MM.1S (cell line): ENCODE measurements at regions not wholly inside any gene's neighbourhood (a gene's known extent, or its start where the extent isn't known, plus 50 kb on each side); places are given as distances from the start of the nearest gene placed in this dataset.

Experiments used
- EZH2 ChIP-seq: fragments of 300-600 bp; sonication (generic); optimal IDR thresholded peaks from 2 replicates; pipeline ENCODE3; 2017; ENCODE audit warnings: low read depth, mild to moderate bottlenecking, antibody characterized with exemption, low read length, mixed read lengths
- EZH2phosphoT487 ChIP-seq: fragments of 300-600 bp; sonication (generic); IDR thresholded peaks from 2 replicates; pipeline ENCODE4 v1.6.1; 2018; ENCODE audit warnings: antibody characterized with exemption, low read length
- TF ChIP-seq, protein P1 (sequence below): fragments of 300-600 bp; sonication (generic); IDR thresholded peaks from 2 replicates; pipeline ENCODE4 v1.5.1; 2016; ENCODE audit warnings: antibody characterized with exemption, low read length, mixed read lengths

DNA sequence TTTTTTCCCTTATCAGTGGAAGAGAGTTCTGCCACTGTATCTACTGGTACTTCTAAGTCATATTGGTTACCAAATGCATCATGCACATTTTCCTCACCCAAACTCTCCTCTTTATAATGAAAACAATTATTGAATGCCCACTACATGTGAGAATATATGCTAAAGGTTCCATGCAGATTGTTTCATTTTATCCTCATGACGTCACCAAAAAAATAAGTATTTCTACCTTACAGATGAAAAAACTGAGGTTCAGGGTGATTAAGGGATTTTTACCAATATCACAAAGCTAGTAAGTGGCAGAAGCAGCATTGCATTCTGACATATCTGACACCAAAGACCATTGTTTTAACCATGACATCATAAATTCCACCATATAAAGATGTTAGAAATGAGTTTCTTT, 51.9 kb upstream of the ZEB2 start:
- TF ChIP-seq, protein P1, sequence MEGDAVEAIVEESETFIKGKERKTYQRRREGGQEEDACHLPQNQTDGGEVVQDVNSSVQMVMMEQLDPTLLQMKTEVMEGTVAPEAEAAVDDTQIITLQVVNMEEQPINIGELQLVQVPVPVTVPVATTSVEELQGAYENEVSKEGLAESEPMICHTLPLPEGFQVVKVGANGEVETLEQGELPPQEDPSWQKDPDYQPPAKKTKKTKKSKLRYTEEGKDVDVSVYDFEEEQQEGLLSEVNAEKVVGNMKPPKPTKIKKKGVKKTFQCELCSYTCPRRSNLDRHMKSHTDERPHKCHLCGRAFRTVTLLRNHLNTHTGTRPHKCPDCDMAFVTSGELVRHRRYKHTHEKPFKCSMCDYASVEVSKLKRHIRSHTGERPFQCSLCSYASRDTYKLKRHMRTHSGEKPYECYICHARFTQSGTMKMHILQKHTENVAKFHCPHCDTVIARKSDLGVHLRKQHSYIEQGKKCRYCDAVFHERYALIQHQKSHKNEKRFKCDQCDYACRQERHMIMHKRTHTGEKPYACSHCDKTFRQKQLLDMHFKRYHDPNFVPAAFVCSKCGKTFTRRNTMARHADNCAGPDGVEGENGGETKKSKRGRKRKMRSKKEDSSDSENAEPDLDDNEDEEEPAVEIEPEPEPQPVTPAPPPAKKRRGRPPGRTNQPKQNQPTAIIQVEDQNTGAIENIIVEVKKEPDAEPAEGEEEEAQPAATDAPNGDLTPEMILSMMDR, result no peak
- TF ChIP-seq EZH2phosphoT487 (no peak), EZH2 (no peak)
